Osteoblast (primary cell): ENCODE measurements at regions not wholly inside any gene's neighbourhood (a gene's known extent, or its start where the extent isn't known, plus 50 kb on each side); places are given as distances from the start of the nearest gene placed in this dataset.
A peak's percentile ranks its signal among the peaks of the same experiment; 100 is the strongest.

ENCODE experiments used
- DNase-seq: peaks from one replicate; pipeline ENCODE4 v3.0.0; 2011; ENCODE audit warnings: low spot score, mixed read lengths; ENCODE audit not compliant: insufficient read length; ENCODE audit errors: missing footprints
- H2AFZ ChIP-seq: 2 replicates; pipeline ENCODE4 v1.6.0; 2011; ENCODE audit warnings: mild to moderate bottlenecking, low read length
- H3K27ac ChIP-seq: 2 replicates; pipeline ENCODE4 v1.5.1; 2011; ENCODE audit warnings: mild to moderate bottlenecking, low read depth, low read length, moderate library complexity
- H3K27me3 ChIP-seq: 2 replicates; pipeline ENCODE4 v1.6.0; 2012; ENCODE audit warnings: mild to moderate bottlenecking, control low read depth, inconsistent platforms, low read length, moderate library complexity; ENCODE audit not compliant: insufficient read depth
- H3K36me3 ChIP-seq: 2 replicates; pipeline ENCODE4 v1.5.1; 2011; ENCODE audit warnings: mild to moderate bottlenecking, low read length, control low read depth, moderate library complexity; ENCODE audit not compliant: insufficient read depth
- H3K4me1 ChIP-seq: 2 replicates; pipeline ENCODE4 v1.5.1; 2011; ENCODE audit warnings: mild to moderate bottlenecking, low read length, control low read depth, moderate library complexity; ENCODE audit not compliant: insufficient read depth
- H3K4me2 ChIP-seq: 2 replicates; pipeline ENCODE4 v1.6.0; 2011; ENCODE audit warnings: mild to moderate bottlenecking, low read length; ENCODE audit not compliant: insufficient read depth
- H3K4me3 ChIP-seq: fragments of 200-600 bp; sonication (generic); 3 replicates; pipeline ENCODE4 v1.5.1; 2012; ENCODE audit warnings: mild to moderate bottlenecking, low read length, inconsistent platforms; ENCODE audit not compliant: insufficient read depth
- H3K79me2 ChIP-seq: 2 replicates; pipeline ENCODE4 v1.6.0; 2012; ENCODE audit warnings: mild to moderate bottlenecking, low read length, control low read depth, inconsistent platforms; ENCODE audit not compliant: insufficient read depth
- H3K9me3 ChIP-seq: 2 replicates; pipeline ENCODE4 v1.5.1; 2011; ENCODE audit warnings: low read depth, low read length, control low read depth
- H4K20me1 ChIP-seq: 2 replicates; pipeline ENCODE4 v1.6.0; 2012; ENCODE audit warnings: mild to moderate bottlenecking, low read length, control low read depth; ENCODE audit not compliant: insufficient read depth
- TF ChIP-seq, protein P1 (sequence below): IDR thresholded peaks from 2 replicates; pipeline ENCODE4 v1.5.1; 2011; ENCODE audit warnings: mild to moderate bottlenecking, low read depth, low read length, moderate library complexity; ENCODE audit errors: extremely low read depth

DNA sequence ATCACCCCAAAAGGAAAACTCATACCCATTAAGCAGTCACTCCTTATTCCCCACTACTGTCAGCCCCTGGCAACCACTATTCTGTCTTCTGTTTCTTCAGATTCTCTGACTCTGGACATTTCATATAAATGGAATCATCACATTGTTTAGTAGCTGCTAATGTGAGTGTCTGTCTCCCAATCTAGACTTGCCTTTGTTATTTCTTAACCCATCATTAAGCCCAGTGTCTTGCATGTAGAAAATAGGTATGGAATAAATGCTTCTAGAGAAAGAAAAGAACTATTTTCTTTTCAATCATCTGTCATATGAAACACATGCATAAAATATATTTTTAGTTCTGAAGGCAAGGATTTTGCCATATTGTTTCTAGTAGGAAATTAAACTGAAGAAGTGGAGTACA is 610.0 kb downstream of the PLPP3 start:
- Histone ChIP-seq H2AFZ (no peak overlapping the region), H3K4me2 (no peak overlapping the region), H3K4me3 (no peak overlapping the region), H3K36me3 (no peaks in the 10 kb centered on the region), H3K4me1 (peaks cover 11% of the 10 kb centered on the region), H3K27me3 (no peaks in the 10 kb centered on the region), H3K79me2 (no peaks in the 10 kb centered on the region), H3K27ac (no peak overlapping the region), H4K20me1 (no peaks in the 10 kb centered on the region), H3K9me3 (no peaks in the 10 kb centered on the region)
- no peak for DNase-seq
- TF ChIP-seq, protein P1, sequence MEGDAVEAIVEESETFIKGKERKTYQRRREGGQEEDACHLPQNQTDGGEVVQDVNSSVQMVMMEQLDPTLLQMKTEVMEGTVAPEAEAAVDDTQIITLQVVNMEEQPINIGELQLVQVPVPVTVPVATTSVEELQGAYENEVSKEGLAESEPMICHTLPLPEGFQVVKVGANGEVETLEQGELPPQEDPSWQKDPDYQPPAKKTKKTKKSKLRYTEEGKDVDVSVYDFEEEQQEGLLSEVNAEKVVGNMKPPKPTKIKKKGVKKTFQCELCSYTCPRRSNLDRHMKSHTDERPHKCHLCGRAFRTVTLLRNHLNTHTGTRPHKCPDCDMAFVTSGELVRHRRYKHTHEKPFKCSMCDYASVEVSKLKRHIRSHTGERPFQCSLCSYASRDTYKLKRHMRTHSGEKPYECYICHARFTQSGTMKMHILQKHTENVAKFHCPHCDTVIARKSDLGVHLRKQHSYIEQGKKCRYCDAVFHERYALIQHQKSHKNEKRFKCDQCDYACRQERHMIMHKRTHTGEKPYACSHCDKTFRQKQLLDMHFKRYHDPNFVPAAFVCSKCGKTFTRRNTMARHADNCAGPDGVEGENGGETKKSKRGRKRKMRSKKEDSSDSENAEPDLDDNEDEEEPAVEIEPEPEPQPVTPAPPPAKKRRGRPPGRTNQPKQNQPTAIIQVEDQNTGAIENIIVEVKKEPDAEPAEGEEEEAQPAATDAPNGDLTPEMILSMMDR = no peak

DNA sequence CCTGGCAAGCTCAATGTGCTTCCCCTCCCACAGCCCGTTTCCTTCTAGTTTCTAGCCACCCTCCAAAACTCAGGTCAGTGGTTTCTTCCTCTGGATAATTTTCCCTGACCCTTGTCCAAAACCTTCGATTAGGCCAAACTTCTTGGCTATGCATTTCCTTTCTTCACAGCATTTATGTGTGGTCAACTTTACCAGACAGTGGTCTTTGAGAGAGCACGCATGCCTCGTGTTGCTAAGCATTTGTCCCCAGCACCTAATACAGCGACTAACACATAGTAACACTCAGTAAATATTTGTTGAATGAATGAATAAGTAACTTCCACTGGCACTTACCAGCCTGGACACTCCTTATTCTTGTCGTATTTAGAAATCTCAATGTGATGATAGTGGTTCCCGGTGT is 610.7 kb downstream of the PLPP3 start:
- Histone ChIP-seq H3K9me3 (no peaks in the 10 kb centered on the region), H3K27ac (no peak overlapping the region), H2AFZ (no peak overlapping the region), H4K20me1 (no peaks in the 10 kb centered on the region), H3K27me3 (no peaks in the 10 kb centered on the region), H3K36me3 (no peaks in the 10 kb centered on the region), H3K4me3 (no peak overlapping the region), H3K4me2 (no peak overlapping the region), H3K4me1 (peaks cover 7% of the 10 kb centered on the region), H3K79me2 (no peaks in the 10 kb centered on the region)
- TF ChIP-seq, protein P1 = no peak
- no peak for DNase-seq

DNA sequence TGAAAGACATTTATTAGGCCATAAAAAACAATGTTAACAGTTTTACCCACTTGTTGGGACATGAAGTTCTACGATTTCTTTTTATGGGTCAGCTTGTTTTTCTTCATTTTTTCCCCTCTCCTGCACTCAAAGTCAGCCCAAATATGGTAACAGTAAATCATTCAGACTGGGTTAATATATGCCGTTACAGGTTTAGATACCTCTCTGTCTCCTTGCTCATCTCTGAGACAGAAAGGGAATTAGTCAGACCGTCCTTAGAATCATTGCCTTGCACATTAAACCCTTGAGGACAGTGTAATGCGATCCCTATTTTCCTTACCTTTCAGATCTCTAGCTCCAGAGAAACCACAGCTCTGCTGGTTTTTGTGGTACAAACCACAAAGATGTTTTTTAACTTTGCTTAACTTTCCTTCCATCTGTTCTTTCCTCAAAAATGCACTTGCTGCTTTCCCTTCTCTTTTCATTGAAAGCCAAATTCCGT is 613.3 kb downstream of the PLPP3 start:
- H3K9me3 ChIP-seq = no peaks in the 10 kb centered on the region
- H3K27me3 ChIP-seq = no peaks in the 10 kb centered on the region
- peak overlapping the region; percentile 53 for H3K4me2 ChIP-seq
- H3K4me1 ChIP-seq = peaks cover 7% of the 10 kb centered on the region
- H2AFZ ChIP-seq = no peak overlapping the region
- peak overlapping the region; percentile 7 for H3K4me3 ChIP-seq
- no peaks in the 10 kb centered on the region for H3K36me3 ChIP-seq
- no peaks in the 10 kb centered on the region for H4K20me1 ChIP-seq
- no peak overlapping the region for H3K27ac ChIP-seq
- TF ChIP-seq, protein P1 = no peak
- DNase-seq = peak; percentile 23
- no peaks in the 10 kb centered on the region for H3K79me2 ChIP-seq

DNA sequence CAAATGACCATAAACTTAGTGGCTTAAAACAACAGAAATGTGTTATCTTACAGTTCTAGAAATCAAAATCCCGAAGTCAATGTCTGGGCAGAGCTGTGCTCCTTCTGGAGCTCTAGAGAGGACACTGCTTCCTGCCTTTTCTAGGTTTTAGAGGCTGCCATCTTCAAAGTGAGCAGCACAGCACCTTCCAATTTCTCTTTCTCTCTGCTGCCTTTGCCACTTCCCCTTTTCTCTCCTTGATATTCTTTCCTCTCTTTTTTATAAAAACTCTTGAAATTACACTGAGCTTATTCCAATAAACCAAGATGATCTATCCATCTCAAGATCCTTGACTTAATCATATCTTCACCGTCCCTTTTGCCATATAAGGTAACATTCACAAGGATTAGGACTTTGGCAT is 616.9 kb downstream of the PLPP3 start:
- TF ChIP-seq, protein P1 = no peak

More for the DNA sequence above, 616.9 kb downstream of the PLPP3 start:
- Histone ChIP-seq H3K4me2 (no peak overlapping the region), H3K4me1 (peaks cover 7% of the 10 kb centered on the region), H3K9me3 (no peaks in the 10 kb centered on the region), H3K79me2 (no peaks in the 10 kb centered on the region), H3K36me3 (no peaks in the 10 kb centered on the region), H3K27me3 (no peaks in the 10 kb centered on the region), H3K27ac (no peak overlapping the region), H3K4me3 (no peak overlapping the region), H4K20me1 (no peaks in the 10 kb centered on the region), H2AFZ (no peak overlapping the region)
- DNase-seq = no peak
